HG02938 (cell line): ENCODE measurements at regions not wholly inside any gene's neighbourhood (a gene's known extent, or its start where the extent isn't known, plus 50 kb on each side); places are given as distances from the start of the nearest gene placed in this dataset.

Source experiments
- ATAC-seq: cut with Tn5 transposase; IDR thresholded peaks from one replicate; pipeline ENCODE4 v1.9.1; 2021; ENCODE audit warnings: mild to moderate bottlenecking, moderate library complexity; ENCODE audit not compliant: unreplicated experiment

DNA sequence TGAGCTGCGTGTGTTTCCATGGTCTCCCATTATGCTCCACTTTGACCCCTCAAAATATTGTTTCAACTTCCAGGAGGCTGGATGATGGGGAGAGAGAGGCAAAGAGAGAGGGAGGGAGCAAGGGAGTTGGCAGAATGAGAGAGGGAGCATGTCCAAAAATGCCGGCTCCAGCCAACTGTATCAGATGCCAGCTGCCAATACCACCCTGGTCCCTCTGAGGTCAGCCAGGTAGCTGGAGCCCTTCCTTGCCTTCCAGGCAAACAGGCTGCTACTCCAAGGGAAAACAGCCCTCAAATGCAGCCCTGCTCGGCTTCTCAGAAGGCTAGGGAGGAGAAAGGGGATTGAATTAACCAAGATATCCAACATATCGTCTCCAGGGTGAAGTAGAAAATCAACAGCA, 440.0 kb downstream of the TSHZ3 start:
- ATAC-seq = no peak

DNA sequence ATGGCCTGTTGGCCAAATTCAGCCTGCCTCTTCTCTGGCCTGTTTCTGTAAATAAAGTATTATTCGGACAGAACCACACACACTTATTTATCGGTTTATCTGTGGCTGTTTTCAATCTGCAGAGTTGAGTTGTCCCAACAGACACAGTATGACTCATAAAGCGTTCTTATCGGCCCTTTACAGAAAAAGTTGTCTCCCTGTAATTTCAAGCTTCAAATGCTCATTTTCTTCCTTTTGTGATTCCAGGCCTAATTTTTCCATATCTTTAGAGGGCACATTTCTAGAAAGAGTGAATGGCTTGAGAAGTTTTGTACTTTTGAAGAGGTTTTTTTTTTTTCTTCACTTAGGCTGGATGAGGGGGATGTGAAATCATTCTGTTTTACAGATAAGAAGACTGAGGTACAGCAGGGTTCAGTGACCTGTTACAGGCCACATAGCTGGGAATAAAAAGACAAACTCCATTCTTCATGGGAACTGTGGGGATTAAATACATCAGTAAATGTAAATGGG, 440.9 kb downstream of the TSHZ3 start:
- no peak for ATAC-seq

DNA sequence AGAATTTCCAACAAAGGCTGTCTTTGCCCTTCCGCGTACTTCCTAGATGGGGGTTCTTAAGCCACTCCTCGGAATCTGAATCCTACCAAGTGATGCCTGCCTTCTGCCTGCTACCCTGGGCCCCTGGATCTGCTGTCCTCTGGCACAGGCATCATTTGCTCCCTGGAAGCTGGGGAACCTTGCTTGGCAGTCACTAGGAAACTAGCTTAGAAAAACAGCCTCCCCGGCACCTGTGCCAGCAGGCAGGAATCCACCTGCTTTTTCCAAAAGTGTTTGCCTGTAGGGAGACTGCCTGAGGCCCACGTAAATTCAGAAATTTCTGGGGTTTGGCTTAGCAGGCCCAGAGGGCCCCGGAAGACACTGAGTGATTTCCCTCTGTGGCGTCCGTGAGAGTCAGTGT, 442.4 kb downstream of the TSHZ3 start:
- no peak for ATAC-seq

DNA sequence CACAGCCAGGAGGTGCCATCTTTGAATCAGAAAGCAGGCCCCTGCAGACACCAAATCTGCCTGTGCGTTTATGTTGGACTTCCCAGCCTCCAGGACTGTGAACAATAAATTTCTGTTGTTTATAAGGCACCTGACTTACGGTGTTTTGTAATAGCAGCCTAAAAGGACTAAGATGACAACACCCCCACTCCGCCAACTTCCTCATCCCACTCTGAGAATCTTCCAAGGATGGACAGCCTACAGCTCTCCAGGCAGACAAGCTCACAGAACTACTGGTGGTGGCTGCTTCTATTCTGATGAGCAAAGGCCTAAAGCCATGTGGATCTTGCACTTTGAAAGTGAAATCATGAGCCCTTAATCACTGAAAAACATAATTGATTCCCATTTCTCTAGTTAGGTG, 449.2 kb downstream of the TSHZ3 start:
- no peak for ATAC-seq

DNA sequence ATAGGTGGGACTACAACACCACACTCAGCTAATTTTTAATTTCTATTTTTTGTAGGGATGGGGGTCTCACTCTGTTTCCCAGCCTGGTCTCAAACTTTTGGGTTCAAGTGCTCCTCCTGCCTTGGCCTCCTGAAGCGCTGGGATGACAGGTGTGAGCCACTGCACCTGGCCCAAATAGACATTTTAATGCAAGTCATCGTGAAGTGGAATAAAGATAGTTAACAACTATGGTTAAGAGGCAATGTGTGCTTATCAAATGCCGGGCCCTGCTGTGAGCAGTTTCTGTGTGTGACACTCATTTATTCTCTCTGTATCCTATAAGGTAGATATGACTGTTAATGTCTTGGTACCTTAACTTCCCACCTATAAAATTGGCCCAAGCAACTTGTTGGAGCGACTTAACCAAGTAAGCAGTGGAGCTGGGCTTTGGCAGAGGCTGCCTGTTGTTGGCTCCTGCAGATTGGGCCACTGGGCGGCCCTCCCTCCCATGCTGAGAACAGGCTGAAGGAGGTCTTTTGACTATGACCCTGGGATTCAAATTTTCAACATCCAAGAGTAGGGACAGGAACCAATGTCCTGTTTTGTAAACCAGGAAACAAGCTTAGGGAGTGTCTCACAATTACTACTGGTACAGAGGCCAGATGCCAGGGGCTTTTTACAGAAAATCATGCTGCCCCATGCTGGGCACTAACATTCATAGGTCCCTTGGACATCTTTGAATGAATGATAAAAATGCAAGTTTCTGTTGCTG, 450.7 kb downstream of the TSHZ3 start:
- no peak for ATAC-seq

DNA sequence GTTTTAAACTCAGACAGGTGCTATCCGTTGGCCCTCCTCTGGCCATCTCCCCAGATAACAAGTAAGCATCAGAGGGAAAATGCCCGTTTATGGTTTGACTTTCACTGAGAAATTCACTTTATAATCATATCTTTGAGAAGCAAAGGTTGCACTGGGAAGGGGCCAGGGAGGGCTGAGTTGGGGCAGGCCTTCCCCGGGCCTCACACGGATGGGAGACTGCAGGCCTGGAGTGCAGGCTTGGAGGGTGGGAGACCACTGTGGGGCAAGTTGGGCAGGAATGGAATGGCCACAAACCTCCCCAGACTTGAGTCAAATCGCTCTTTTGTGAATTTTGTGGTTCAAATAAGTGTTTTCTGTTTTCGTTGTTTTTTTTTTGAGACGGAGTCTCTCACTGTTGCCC, 451.7 kb downstream of the TSHZ3 start:
- no peak for ATAC-seq

DNA sequence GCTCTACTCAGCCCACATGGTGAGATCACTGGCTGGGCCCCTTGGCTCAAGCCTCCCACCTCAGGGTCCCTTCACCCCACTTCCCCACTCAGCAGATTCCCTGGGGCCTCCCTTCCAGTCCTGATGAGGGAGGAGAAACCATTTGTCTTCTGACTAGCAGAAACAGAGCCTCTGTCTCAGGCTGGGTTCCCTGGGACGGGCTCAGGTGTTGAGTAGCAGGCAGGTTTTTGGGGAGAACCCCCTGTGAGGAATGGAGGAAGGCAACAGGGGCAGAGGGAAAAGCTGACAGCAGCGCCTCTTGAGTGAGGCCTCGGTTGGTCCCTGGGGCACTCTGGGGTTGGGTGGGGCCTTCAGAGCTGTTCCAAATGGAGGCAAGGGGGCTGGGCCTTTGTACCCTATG, 452.2 kb downstream of the TSHZ3 start:
- ATAC-seq = no peak

DNA sequence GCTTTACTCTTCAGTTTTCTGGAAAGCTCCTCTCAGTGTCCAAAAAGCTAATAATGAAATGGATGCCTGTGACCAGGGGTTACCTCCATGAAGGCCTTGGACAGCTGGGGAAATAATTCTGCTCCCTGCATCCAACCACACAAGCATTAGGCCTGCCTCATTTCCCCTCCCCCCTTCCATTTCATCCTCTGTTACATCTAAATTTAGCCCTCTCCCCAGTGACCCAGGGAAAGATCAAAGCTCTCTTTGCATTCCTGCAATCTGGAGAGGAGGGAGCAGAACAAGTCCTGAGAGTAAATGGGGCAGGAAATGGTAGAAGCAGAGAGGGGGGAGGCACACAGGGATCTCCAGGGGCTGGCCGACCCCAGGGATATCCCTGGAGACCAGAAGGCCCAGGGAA, 452.7 kb downstream of the TSHZ3 start:
- no peak for ATAC-seq

DNA sequence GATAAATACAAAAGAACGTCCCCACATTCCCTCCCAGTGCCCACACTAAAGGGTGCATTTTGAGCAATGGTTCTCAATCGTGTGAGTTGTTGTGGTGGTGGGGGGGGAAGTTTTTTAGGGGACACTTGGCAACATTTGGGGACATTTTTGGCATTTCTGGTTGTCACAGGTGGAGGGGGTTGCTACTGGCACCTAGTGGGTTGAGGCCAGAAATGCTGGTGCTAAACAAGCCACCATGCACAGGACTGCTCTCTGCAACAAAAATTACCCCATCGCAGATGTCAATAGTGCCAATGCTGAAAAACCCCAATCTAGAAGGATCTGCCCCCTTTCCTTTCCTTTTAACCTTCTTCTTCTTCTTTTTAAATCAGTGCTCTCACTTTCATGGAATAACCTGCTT, 453.3 kb downstream of the TSHZ3 start:
- no peak for ATAC-seq

DNA sequence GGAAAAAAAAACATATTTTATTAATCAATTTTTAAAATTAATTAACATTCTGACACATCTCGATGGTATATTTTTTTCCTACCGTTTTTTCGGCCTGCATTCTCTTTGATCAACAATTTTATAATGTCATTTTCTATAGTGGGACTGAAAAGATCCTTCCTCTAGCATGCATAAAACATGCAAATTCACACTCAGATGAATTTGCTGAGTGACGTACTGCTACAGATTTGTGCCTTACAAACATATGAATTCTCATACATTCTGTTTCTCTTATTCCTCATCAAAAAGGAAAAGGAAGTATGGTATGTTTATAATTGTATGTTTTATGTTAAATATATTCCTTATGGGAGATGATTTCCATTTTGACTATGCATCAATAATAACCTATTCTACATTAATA, 458.2 kb downstream of the TSHZ3 start:
- ATAC-seq = no peak

DNA sequence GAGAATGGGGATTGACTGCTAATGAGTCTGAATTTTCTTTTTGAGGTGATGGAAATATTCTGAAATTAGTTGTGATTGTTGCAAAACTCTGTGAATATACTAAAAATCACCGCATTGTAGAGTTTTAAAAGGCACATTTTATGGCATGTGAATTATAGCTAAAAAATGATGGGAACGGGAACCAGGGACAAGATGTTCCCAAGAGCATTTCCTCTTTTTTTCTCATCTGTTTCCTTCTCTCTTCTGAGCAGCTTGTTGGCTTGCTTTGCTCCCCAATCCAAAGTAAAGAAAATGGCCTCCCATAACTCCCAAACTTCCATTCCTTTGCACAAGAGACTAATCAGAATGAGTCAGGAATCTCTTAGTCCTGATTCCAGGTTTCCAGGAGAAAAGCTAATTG, 459.2 kb downstream of the TSHZ3 start:
- ATAC-seq = no peak

DNA sequence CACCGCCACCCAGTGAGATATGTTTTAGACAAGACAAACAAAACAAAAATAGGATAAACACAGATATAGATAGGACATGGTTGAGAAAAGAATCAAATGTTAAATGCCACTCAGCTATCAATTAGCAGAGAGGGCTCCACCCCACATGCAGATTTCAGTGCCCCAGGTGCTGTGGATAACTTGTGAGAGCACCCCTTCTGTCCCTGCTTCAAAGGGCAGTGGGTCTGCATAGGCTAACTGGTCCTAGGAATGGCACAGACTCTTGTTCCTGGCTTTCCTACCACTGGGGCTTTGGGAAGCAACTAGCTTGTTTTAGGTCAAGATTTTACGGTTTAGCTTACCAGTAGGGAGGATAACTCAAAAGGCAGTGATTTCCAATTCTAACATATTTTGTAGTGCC, 460.3 kb downstream of the TSHZ3 start:
- no peak for ATAC-seq

DNA sequence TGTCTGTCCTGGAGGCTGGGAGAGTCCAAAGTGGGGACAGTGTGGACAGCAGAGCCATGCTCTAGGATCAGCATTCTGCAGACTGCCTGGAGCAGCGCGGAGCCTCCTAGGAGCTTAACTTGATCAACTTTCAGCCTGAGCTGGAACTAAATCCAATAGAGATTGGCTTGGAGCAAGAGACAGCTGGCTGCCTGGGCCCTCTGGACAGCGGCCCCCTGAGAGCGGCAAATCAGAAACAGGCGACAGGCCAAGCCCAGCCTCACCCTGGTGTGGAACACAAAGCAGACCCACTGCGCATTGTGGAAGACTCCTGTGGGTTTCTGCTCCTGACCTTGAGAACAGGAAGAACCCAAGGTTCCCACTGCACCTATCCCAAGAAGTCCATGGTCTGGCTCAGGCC, 462.2 kb downstream of the TSHZ3 start:
- no peak for ATAC-seq

DNA sequence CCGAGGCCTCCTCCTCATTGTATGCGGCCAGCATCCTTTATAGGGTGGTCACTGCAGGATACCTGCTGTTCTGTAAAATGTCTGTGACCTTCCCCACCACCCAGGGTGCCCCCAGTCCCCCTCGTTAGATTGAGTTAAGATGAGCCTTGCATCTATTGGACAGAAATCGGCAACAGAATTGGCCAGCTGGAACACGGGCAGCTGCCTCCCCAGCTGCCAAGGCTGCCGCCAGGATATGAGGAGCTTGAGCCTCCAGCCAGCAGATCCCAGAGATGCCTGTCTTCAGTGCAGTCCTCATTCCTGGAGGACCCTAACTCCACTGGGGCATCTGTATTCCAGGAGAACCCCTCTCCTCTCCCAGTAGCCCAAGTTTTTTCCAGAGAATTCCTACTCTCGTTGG, 463.0 kb downstream of the TSHZ3 start:
- ATAC-seq = no peak

DNA sequence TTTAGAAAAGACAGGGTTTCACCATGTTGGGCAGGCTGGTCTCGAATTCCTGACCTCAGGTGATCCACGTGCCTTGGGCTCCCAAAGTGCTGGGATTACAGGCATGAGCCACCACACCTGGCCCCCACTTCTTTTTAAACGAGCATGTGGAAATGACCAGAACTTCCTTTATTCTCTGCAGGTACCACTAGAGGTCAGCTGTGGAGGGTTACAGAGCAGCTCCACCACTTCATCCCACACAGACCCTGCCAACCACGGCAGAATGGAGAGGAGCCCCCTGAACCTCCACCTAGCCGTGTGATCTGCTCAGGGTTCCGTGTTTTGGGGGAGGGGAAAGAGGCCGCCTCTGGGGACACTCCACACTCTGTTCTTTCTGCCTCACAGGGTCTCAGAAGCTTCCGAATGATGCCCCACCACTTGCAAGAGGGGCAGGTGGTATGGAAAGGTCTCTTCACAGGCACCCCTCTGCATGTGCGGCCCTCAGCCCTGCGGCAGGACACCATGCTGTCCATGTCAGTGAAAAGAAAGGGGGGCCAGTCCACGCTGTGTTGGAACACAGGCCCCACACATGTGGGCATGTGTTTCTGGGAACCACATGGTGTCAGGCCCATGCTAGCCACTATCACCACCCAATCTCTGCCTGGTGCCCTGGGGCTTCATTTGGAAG, 465.0 kb downstream of the TSHZ3 start:
- no peak for ATAC-seq

DNA sequence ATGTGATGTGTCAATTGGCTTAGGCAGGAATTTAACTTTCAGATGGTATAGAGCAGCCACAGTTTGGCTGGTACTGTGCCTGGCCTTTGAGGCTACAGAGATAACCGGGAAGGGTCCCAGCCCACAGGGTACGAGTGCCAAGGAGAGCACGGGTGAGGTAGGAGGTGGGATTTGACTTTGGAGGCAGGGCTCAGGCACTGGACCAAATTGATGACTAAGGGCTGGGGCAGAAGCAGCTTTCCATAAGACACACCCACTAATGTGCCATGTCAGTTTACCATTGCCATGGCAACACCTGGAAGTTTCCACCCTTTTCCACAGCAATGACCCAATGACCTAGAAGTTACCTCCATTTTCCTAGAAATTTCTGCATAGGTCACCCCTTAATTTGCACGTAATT, 466.2 kb downstream of the TSHZ3 start:
- no peak for ATAC-seq

DNA sequence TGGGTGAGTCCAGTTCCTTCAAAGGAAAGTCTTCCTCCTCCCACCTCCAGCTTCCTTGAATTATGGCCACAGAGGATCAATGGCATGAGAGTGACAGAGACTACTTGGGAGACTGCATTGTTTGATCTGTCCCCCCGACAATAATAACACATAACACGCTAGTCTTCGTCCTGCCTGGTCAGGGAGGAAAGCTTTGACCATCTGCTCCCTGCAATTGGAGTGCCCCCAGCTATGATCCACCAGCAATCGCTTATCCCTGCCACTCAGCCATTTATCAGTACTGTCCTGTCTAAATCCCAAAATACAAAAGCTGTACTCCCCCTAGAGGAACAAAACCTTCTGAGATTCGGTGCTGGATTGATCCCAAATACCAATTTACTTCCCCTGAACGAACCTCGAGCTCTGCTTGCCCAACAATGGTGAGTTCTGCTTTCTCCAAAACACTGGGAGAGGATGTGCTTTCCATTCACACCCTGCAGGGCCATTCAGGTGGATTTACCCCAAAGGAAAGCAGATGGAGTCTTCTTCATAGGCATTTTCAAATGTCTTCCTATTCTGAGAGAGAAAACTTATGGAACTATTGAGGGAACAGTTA, 466.7 kb downstream of the TSHZ3 start:
- ATAC-seq = no peak

DNA sequence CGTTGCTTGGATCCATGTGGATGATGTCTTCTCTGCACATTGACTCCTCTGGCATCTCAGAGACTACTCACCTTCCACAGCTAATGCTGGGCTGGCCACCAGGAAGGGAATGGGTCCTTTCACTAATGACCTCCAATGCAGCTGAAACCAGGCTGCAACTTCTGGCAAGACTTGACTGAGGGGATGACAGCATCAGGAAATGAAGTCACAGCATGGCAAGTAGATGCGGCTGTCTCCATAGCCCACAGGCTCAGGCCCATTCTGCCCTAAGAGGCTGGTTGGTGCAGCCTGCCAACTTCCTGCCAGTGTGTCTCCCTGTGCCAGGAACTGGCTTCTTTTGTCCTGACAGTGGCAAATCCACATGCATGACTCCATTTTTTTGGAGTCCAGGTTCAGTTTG, 467.3 kb downstream of the TSHZ3 start:
- ATAC-seq = no peak

DNA sequence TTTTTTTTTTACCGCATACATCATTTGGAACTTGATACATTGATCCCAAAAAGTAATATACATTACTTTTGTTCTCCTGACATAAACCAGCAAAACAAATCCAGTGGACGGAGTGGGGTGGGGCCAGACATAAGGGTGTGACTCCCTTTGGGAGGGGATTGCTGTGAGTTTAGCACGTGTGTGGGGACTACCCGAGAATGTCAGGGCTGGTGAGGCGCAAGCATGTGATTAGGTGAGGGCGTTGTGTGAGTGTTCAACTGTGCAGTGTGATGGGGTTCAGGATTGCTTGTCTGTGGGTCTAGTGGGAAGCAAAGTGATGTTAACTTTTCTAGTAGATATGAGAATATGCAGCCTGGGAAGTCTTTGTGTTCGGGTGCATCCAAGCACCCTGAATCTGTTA, 468.0 kb downstream of the TSHZ3 start:
- no peak for ATAC-seq

DNA sequence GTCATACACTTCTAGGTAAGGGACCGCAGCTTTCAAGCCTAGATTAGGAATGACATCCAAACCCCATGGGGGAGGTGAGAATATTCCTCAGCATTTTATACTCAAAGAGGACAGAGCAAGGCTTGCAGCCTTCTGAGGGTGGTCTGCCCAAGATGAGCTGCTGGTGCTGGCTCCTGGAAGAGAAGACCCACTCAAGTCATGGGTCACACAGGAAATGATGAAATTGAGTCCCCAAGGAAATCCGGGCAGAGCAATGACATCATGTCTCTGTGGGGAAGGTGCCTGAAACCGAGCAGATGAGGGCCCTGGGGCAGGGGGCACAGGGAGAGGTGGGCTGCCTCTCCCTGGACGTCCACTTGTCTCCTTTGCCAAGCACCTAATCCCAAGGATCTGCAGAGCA, 468.7 kb downstream of the TSHZ3 start:
- ATAC-seq = no peak

DNA sequence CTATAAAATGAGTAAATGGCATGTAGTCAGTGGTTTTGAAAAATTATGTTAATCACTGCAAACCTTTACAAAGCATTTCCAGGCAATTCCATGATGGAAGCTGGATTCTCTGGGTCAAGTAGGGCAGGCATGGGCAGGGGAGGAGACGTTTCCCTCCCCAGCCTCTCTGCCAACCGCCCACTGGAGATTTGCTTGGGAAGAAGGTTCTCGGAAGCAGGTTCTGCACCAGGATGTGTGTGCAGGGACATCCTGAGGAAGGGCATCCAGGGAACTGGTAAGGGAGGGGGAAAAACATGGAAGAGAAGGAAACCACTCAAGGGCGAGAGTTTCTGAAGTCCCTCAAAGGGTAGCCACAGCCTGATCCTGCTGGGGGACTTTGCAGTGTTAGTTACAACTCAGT, 469.1 kb downstream of the TSHZ3 start:
- ATAC-seq = no peak

DNA sequence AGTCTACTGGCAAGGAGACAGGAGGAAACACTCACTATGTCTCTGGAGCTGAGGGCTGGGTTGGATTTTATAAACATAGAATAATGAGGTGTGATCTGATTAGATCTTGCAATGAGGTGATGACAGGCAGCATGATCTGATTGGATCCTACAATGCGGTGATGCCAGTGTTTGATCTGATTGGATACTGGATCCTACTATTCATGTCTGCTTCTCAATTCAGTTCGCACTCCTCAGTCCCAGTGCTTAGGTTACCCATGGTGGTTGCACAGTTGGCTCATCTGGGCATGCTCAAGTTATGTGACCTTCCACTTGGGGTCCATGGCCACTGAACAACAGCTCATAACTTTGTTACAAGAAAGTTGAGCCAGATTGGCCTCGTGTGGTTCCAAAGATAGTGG, 469.5 kb downstream of the TSHZ3 start:
- ATAC-seq = no peak
